Tibial nerve (tissue), 4 donors: ENCODE measurements at regions not wholly inside any gene's neighbourhood (a gene's known extent, or its start where the extent isn't known, plus 50 kb on each side); places are given as distances from the start of the nearest gene placed in this dataset.

ENCODE experiments used
- DNase-seq, 2 donors: peaks; one replicate each; pipeline ENCODE4 v3.0.0-alpha.2; 2019; ENCODE audit warnings: low spot score in 2 of 2
- H3K27ac ChIP-seq, 4 donors: fragments of 200-600 bp; sonication (generic) in 3 of 4; one replicate each; pipeline ENCODE4 v1.5.1; 2017 to 2019; ENCODE audit warnings: mild to moderate bottlenecking in 1 of 4
- H3K27me3 ChIP-seq, 2 donors: fragments of 200-600 bp; sonication (generic) in 1 of 2; one replicate each; pipeline versions ENCODE4 v1.5.1 to v1.6.0; 2017 to 2019
- H3K36me3 ChIP-seq, 3 donors: fragments of 200-600 bp; sonication (generic); one replicate each; pipeline ENCODE4 v1.5.1; 2018 to 2019
- H3K4me1 ChIP-seq, 4 donors: fragments of 200-600 bp; sonication (generic) in 3 of 4; one replicate each; pipeline ENCODE4 v1.5.1; 2017 to 2019
- H3K4me3 ChIP-seq, 4 donors: fragments of 200-600 bp; sonication (generic) in 3 of 4; one replicate each; pipeline ENCODE4 v1.5.1; 2017 to 2019; ENCODE audit warnings: mild to moderate bottlenecking in 1 of 4, moderate library complexity in 1 of 4
- H3K9me3 ChIP-seq, 4 donors: fragments of 200-600 bp; sonication (generic) in 3 of 4; one replicate each; pipeline ENCODE4 v1.5.1; 2017 to 2019
- EP300 ChIP-seq, 2 donors: sonication (generic); formaldehyde crosslinking; IDR thresholded peaks; one replicate each; pipeline ENCODE4 v1.6.1; 2017; ENCODE audit warnings: antibody characterized with exemption in 2 of 2, mild to moderate bottlenecking in 1 of 2
- POLR2A ChIP-seq, 2 donors: fragments of 450-650 bp; IDR thresholded peaks; one replicate each; pipeline ENCODE4 v1.6.1; 2017; ENCODE audit warnings: antibody characterized with exemption in 2 of 2, mild to moderate bottlenecking in 2 of 2, moderate library complexity in 2 of 2
- WGBS, 2 donors: methylation state at CpG; one replicate each; pipeline ENCODE4 v1.1.5; 2018; 5-methylcytosine and 5-hydroxymethylcytosine counted together
- TF ChIP-seq, protein P1 (sequence below), 5 experiments: fragments of 200-600 bp in 3 of 5; fragments of 450-650 bp in 2 of 5; sonication (generic) in 3 of 5; IDR thresholded peaks; one replicate each; pipeline ENCODE4 v1.5.1; 2016 to 2019; ENCODE audit warnings: antibody characterized with exemption in 5 of 5, mild to moderate bottlenecking in 3 of 5, moderate library complexity in 2 of 5

DNA sequence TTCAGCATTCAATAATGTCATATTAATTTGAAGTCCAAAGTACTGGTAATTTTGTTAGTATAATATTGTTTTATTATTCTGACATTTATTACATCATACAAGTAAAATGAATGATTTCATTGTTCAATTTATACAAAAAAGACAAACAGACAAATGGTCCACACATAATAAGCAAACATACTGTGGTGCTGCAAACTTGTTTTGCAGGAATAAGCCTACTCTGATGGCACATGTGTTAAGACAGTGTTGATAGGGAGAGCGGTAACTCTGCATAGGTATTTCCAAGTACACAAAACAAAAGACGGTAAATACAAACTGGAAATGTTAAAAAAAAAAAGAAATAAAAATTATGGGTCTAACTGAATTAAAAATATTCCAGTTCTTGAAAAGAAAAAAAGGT is 59.7 kb upstream of the DPYD start:
- Histone ChIP-seq H3K9me3 (no peaks in the 10 kb centered on the region), H3K4me1 (no peaks in the 10 kb centered on the region), H3K27ac (no peak overlapping the region), H3K36me3 (no peaks in the 10 kb centered on the region), H3K4me3 (no peak overlapping the region), H3K27me3 (no peaks in the 10 kb centered on the region)
- TF ChIP-seq EP300 (IDR thresholded peaks at IDR 0.05) (no peak), POLR2A (IDR thresholded peaks at IDR 0.05) (no peak)
- TF ChIP-seq, protein P1, sequence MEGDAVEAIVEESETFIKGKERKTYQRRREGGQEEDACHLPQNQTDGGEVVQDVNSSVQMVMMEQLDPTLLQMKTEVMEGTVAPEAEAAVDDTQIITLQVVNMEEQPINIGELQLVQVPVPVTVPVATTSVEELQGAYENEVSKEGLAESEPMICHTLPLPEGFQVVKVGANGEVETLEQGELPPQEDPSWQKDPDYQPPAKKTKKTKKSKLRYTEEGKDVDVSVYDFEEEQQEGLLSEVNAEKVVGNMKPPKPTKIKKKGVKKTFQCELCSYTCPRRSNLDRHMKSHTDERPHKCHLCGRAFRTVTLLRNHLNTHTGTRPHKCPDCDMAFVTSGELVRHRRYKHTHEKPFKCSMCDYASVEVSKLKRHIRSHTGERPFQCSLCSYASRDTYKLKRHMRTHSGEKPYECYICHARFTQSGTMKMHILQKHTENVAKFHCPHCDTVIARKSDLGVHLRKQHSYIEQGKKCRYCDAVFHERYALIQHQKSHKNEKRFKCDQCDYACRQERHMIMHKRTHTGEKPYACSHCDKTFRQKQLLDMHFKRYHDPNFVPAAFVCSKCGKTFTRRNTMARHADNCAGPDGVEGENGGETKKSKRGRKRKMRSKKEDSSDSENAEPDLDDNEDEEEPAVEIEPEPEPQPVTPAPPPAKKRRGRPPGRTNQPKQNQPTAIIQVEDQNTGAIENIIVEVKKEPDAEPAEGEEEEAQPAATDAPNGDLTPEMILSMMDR (IDR thresholded peaks at IDR 0.05): no peak
- no peak for DNase-seq
- WGBS, 2 donors: 91 to 92% methylated on average over 2 of the region's 2 CpGs

DNA sequence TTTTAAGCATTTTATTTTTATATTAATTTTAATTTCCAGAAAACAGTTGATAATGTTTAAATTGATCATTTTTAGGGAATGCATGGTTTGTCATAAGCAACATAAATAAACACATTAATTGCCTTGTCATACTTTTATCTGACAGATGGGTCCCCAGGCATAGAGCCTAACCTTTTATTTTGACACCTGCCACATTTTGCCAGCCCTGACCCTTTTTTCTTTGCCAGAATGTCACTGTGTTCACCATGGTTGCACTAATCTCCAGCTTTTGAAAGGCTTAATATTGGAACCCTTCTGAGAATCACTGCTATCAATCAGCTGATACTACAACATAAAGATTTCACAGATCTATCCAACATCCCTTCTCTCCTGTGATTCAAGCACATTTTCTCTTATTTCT is 56.0 kb upstream of the DPYD start:
- DNase-seq: no peak
- Histone ChIP-seq H3K27ac (no peak overlapping the region), H3K4me1 (no peaks in the 10 kb centered on the region), H3K9me3 (no peaks in the 10 kb centered on the region), H3K36me3 (no peaks in the 10 kb centered on the region), H3K4me3 (no peak overlapping the region), H3K27me3 (no peaks in the 10 kb centered on the region)
- TF ChIP-seq POLR2A (IDR thresholded peaks at IDR 0.05) (no peak), EP300 (IDR thresholded peaks at IDR 0.05) (no peak)
- TF ChIP-seq, protein P1 (IDR thresholded peaks at IDR 0.05): no peak
